CD14-positive monocyte (primary cell): ENCODE measurements at regions not wholly inside any gene's neighbourhood (a gene's known extent, or its start where the extent isn't known, plus 50 kb on each side); places are given as distances from the start of the nearest gene placed in this dataset.

Source experiments
- DNase-seq, 3 donors: peaks; one replicate each; pipeline ENCODE4 v3.0.0-alpha.2; 2011 to 2022
- H2AFZ ChIP-seq: 2 replicates; pipeline ENCODE4 v1.6.0; 2012; ENCODE audit warnings: mild to moderate bottlenecking, low read depth, low read length, inconsistent platforms; ENCODE audit not compliant: insufficient read depth, poor library complexity, severe bottlenecking
- H3K27ac ChIP-seq, 2 donors: 1 replicate in 1 of 2; 2 replicates in 1 of 2; pipeline ENCODE4 v1.5.1; 2012 to 2013; ENCODE audit warnings: low read length in 2 of 2, control low read depth in 1 of 2, inconsistent platforms in 1 of 2, low read depth in 1 of 2, mild to moderate bottlenecking in 1 of 2
- H3K27me3 ChIP-seq, 2 donors: one replicate each; pipeline versions ENCODE4 v1.6.0 to v1.6.1; 2011 to 2013; ENCODE audit warnings: low read length in 2 of 2; ENCODE audit not compliant: control insufficient read depth in 2 of 2, insufficient read depth in 2 of 2
- H3K36me3 ChIP-seq, 2 donors: replicated peaks in 1 of 2; 1 replicate in 1 of 2; 2 replicates in 1 of 2; pipeline versions ENCODE4 v1.5.1 to v1.6.1; 2012 to 2013; ENCODE audit warnings: low read length in 2 of 2, control low read depth in 1 of 2, inconsistent platforms in 1 of 2, mild to moderate bottlenecking in 1 of 2; ENCODE audit not compliant: insufficient read depth in 2 of 2, control insufficient read depth in 1 of 2
- H3K4me1 ChIP-seq, 2 donors: 1 replicate in 1 of 2; 2 replicates in 1 of 2; pipeline versions ENCODE4 v1.5.1 to v1.6.1; 2012 to 2013; ENCODE audit warnings: low read length in 2 of 2, control low read depth in 1 of 2, inconsistent platforms in 1 of 2, mild to moderate bottlenecking in 1 of 2, moderate library complexity in 1 of 2; ENCODE audit not compliant: insufficient read depth in 2 of 2, control insufficient read depth in 1 of 2
- H3K4me2 ChIP-seq: replicated peaks from 2 replicates; pipeline ENCODE3; 2012; ENCODE audit warnings: low read length, moderate library complexity, mild to moderate bottlenecking; ENCODE audit not compliant: poor library complexity, severe bottlenecking; ENCODE audit errors: extremely low read depth
- H3K4me3 ChIP-seq, 3 experiments: fragments of 200-600 bp in 1 of 3; sonication (generic) in 1 of 3; replicated peaks in 1 of 3; 1 replicate in 2 of 3; 2 replicates in 1 of 3; pipeline ENCODE4 v1.5.1; 2011 to 2013; ENCODE audit warnings: low read length in 3 of 3, mild to moderate bottlenecking in 3 of 3, control low read depth in 2 of 3, low read depth in 2 of 3, inconsistent platforms in 1 of 3, moderate library complexity in 1 of 3
- H3K79me2 ChIP-seq: 2 replicates; pipeline ENCODE4 v1.6.0; 2012; ENCODE audit warnings: mild to moderate bottlenecking, control low read depth, inconsistent platforms, low read length, moderate library complexity; ENCODE audit not compliant: insufficient read depth
- H3K9ac ChIP-seq: 2 replicates; pipeline ENCODE4 v1.6.0; 2017; ENCODE audit warnings: low read length, mild to moderate bottlenecking; ENCODE audit not compliant: insufficient read depth, poor library complexity, severe bottlenecking
- H3K9me3 ChIP-seq, 2 donors: replicated peaks in 1 of 2; 1 replicate in 1 of 2; 2 replicates in 1 of 2; pipeline versions ENCODE4 v1.5.1 to v1.6.1; 2012 to 2013; ENCODE audit warnings: low read length in 2 of 2, control low read depth in 1 of 2; ENCODE audit not compliant: control insufficient read depth in 1 of 2, insufficient read depth in 1 of 2
- H4K20me1 ChIP-seq: 2 replicates; pipeline ENCODE4 v1.6.0; 2012; ENCODE audit warnings: mild to moderate bottlenecking, low read length, control low read depth, moderate library complexity; ENCODE audit not compliant: insufficient read depth
- H3K27ac Mint-ChIP-seq, 7 donors: one replicate each; pipeline ENCODE4 v1.8.0; 2020; ENCODE audit warnings: mild to moderate bottlenecking in 7 of 7, mixed read lengths in 7 of 7, moderate library complexity in 6 of 7, inconsistent platforms in 2 of 7
- H3K27me3 Mint-ChIP-seq, 3 donors: one replicate each; pipeline ENCODE4 v1.8.0; 2021 to 2022; ENCODE audit warnings: low read depth in 3 of 3, mild to moderate bottlenecking in 3 of 3, mixed read lengths in 3 of 3, moderate library complexity in 3 of 3, inconsistent platforms in 1 of 3
- H3K36me3 Mint-ChIP-seq, 2 donors: one replicate each; pipeline ENCODE4 v1.8.0; 2020; ENCODE audit warnings: mixed read lengths in 2 of 2, inconsistent platforms in 1 of 2, mild to moderate bottlenecking in 1 of 2
- H3K4me1 Mint-ChIP-seq: one replicate; pipeline ENCODE4 v1.8.0; 2020; ENCODE audit warnings: mild to moderate bottlenecking, mixed read lengths
- H3K4me3 Mint-ChIP-seq, 2 donors: one replicate each; pipeline ENCODE4 v1.8.0; 2020; ENCODE audit warnings: mild to moderate bottlenecking in 2 of 2, mixed read lengths in 2 of 2, moderate library complexity in 1 of 2
- H3K9me3 Mint-ChIP-seq, 7 donors: one replicate each; pipeline ENCODE4 v1.8.0; 2020 to 2022; ENCODE audit warnings: mixed read lengths in 7 of 7, mild to moderate bottlenecking in 6 of 7, moderate library complexity in 6 of 7, inconsistent platforms in 2 of 7
- WGBS: methylation state at CpG from one replicate; pipeline ENCODE4 v1.1.5; 2013; ENCODE audit warnings: missing lambda C conversion rate; ENCODE audit not compliant: insufficient coverage; 5-methylcytosine and 5-hydroxymethylcytosine counted together
- intact Hi-C, 2 donors: fragments of 100-400 bp; cut with micrococcal nuclease; formaldehyde crosslinking; loops; one replicate each; pipeline versions ENCODE4 v1.15.0 to v1.15.1; 2023
- TF ChIP-seq, protein P1 (sequence below): fragments of 200-600 bp; IDR thresholded peaks from one replicate; pipeline ENCODE4 v1.8.0; 2022; ENCODE audit warnings: antibody characterized with exemption, mild to moderate bottlenecking

DNA sequence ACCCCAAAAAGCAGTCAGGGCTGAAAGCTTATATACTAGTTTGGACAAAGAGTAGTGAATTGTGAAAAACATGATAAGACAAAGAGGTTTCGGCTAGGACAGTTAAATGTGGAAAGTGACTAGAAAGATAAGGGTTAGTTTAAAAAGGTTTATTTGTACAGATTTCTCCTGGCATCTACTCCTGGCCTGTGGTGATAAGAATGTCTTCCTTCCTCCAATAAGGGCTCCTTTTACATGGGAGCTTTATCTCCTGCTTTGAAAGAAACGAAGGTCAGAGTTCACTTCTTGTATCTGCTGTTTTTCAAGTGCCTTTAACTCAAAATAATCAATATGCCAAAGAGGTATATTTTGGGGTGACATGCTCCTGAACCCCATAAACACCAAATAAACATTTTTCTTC is 776.1 kb upstream of the COX7C start:
- no peaks in the 10 kb centered on the region for H3K79me2 ChIP-seq
- no peaks in the 10 kb centered on the region for H3K27me3 ChIP-seq
- H3K9me3 ChIP-seq = no peaks in the 10 kb centered on the region
- H4K20me1 ChIP-seq = no peaks in the 10 kb centered on the region
- H3K4me1 ChIP-seq = no peaks in the 10 kb centered on the region
- Mint-ChIP-seq H3K9me3 (peaks cover 0 to 5% (median 0%) of the 10 kb centered on the region in 7 donors), H3K4me1 (no peaks in the 10 kb centered on the region), H3K27ac (no peak overlapping the region), H3K4me3 (no peak overlapping the region), H3K36me3 (no peaks in the 10 kb centered on the region), H3K27me3 (peaks cover 0 to 5% (median 0%) of the 10 kb centered on the region in 3 donors)
- H3K4me3 ChIP-seq = no peak overlapping the region
- H3K36me3 ChIP-seq = no peaks in the 10 kb centered on the region
- no peak overlapping the region for H3K4me2 ChIP-seq
- no peak overlapping the region for H3K9ac ChIP-seq
- no CpG with 5 or more reads among the region's 2 CpGs for WGBS
- no peak for DNase-seq
- no peak overlapping the region for H3K27ac ChIP-seq
- TF ChIP-seq, protein P1, sequence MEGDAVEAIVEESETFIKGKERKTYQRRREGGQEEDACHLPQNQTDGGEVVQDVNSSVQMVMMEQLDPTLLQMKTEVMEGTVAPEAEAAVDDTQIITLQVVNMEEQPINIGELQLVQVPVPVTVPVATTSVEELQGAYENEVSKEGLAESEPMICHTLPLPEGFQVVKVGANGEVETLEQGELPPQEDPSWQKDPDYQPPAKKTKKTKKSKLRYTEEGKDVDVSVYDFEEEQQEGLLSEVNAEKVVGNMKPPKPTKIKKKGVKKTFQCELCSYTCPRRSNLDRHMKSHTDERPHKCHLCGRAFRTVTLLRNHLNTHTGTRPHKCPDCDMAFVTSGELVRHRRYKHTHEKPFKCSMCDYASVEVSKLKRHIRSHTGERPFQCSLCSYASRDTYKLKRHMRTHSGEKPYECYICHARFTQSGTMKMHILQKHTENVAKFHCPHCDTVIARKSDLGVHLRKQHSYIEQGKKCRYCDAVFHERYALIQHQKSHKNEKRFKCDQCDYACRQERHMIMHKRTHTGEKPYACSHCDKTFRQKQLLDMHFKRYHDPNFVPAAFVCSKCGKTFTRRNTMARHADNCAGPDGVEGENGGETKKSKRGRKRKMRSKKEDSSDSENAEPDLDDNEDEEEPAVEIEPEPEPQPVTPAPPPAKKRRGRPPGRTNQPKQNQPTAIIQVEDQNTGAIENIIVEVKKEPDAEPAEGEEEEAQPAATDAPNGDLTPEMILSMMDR = no peak
- intact Hi-C loops = no loop called here
- H2AFZ ChIP-seq = no peak overlapping the region

DNA sequence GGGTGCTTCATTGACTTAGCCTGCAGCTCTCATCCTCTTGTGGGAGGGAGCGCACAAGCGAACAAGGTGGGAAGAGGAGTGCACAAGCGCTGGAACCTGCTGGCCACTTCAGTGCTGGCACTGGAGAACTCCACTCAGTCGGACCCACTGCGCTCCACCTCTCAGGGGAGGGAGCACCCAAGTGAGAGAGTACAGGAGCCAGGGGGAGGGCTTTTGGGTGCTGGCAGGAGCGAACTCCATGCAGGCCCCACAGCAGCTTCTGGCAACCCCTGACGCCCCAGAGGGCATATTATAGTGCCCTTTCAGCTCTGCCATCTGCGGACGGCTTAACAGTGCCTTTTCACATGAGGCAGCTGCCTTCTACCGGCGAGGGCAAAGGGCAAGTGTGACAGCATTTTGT is 774.2 kb upstream of the COX7C start:
- H3K36me3 ChIP-seq = no peaks in the 10 kb centered on the region
- no peak overlapping the region for H3K4me3 ChIP-seq
- Mint-ChIP-seq H3K4me3 (no peak overlapping the region), H3K27me3 (peaks cover 0 to 5% (median 0%) of the 10 kb centered on the region in 3 donors), H3K27ac (no peak overlapping the region), H3K4me1 (no peaks in the 10 kb centered on the region), H3K9me3 (peaks cover 0 to 6% (median 2%) of the 10 kb centered on the region in 7 donors), H3K36me3 (no peaks in the 10 kb centered on the region)
- peaks cover 0 to 3% of the 10 kb centered on the region in 2 donors for H3K9me3 ChIP-seq
- H3K4me2 ChIP-seq = no peak overlapping the region
- H3K9ac ChIP-seq = no peak overlapping the region
- no peak overlapping the region for H3K27ac ChIP-seq
- H3K79me2 ChIP-seq = no peaks in the 10 kb centered on the region
- intact Hi-C loops = no loop called here
- no peak overlapping the region for H2AFZ ChIP-seq
- TF ChIP-seq, protein P1 = no peak
- DNase-seq = no peak
- H4K20me1 ChIP-seq = no peaks in the 10 kb centered on the region
- 98% methylated on average over 10 of the region's 11 CpGs for WGBS
- H3K4me1 ChIP-seq = no peaks in the 10 kb centered on the region
- no peaks in the 10 kb centered on the region for H3K27me3 ChIP-seq
